ENCODE measurements at regions not wholly inside any gene's neighbourhood (a gene's known extent, or its start where the extent isn't known, plus 50 kb on each side); places are given as distances from the start of the nearest gene placed in this dataset.
"Not testable (repeated sequence)": the region's sequence is repeated elsewhere in the genome, so short reads cannot be mapped to it uniquely, and the experiment has no call there.

DNA sequence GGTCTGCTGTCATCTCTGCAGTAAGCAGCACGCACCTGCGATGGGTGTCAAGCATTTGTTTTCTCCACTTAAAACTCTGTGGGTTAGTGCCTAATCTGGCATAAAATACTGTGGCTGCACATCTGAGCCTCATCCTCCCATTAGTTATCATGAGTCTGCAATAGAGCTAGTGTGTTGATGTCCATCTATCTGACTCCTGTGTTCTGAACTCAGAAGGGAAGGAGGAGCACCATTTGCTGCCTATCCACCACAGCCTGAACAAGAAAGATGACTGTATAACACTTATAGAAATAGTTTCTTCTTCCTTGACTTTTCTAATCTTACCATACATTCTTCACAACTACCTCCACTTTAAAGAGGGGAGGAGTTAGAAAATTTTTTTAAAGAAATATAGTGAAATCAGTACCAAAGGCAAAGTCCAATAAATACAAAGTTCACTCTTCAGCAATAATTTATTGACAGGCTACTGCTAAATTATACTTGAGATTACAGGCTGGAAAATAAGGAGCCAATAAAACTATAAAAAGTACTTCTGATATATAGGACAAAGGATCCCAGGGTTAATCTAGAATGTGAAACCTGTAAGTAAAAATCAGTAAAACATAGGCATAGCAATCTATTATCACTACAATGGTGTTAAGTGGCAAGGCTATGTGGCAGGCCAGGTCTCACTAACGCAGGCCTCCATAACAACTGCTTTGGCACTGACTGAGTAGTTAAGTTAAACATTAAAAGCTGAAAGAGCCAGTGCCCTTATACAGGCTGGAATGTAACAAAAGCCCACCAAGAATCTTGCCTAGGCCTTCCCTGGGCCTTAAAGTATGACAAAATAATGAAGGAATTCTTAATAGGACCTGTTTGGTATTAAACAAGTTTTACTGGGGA lies 70.2 kb downstream of the LGALS9C start:
- not testable (repeated sequence) for DNase-seq

- not testable (repeated sequence) for DNase-seq
These were observed 80.5 kb downstream of the LGALS9C start for GRCh38 chr17:18557086-18557485.

GRCh38 chr17:18563381-18564098 lies 80.7 kb downstream of the TBC1D28 start:
- peak; percentile 28 for DNase-seq

DNA sequence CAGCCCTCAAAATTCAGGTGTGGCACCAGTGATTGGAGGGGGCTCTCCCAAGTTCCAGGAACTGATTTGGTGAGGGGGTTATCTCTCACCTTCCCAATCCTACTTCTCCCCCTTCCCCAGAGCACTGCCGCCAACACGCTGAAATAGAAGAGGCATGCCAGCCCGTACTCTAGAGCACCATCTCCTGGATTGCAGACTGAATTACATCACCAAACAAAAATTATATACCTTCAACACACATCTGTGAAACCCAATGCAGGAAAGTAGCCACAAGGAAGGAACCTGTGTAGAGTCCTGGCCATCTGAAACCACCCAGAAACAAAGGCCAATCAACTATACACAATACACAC lies 80.1 kb downstream of the TBC1D28 start:
- peak; percentile 64 for DNase-seq

DNA sequence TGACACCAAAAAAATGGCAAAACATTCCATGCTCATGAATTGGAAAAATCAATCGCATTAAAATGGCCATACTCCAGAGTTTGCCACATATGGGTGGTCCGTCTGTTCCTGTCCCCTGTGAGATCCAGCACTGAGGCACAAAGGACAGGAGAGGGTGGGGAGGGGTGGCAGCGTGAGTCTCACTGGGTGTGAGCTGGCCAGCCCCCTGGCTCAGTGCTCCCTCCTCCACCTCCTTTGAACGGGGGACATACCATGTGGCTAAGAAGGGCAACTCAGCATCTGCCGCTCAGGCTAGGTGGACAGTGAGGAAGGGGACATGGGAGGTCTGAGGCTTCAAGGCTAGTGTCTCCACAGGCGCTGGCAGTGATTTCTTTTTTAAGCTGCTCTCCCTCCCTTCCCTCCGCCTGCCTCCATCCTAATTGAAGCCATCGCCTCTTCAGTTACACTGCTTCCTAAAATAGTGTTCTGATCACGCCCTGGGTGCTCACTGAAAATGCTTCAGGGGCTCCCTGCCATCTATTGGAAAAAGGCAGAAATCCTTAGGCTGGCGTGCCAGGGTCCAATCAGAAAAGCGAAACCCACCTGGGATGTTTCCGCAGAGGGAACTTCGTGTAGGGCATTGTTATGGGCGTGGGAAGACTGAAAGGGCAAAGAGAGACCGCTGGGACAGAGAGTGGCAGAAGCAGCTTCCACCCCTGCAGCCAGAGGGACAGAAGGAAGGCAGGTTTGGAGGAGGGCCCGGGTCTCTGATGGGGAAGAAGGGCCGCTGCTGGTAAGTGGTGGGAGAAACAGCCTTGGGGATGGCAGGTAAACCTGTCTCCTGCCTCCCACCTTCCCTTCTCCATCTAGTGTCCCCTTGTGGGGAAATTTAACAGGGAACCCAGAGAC lies 75.8 kb downstream of the TBC1D28 start:
- DNase-seq: not testable (repeated sequence)

GRCh38 chr17:18569489-18569913 lies 74.7 kb downstream of the TBC1D28 start:
- DNase-seq: peak; percentile 17

DNA sequence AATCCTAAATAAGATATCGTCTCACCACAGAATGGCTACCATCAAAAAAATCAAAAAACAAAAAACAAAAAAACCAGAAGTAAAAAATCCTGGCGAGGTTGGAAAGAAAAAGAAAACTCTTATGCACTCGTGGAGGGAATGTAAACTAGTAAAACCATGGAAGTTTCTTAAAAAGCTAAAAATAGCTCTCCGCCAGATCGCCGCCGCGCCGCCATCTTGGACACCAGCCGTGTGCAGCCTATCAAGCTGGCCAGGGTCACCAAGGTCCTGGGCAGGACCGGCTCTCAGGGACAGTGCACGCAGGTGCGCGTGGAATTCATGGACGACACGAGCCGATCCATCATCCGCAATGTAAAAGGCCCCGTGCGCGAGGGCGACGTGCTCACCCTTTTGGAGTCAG lies 71.7 kb downstream of the TBC1D28 start:
- DNase-seq: not testable (repeated sequence)

GRCh38 chr17:18574137-18574536 lies 70.1 kb downstream of the TBC1D28 start:
- DNase-seq: not testable (repeated sequence)

All from NCI-H510A treated with DMSO at 0.1 percent for 48 hours (cell line).